CD4-positive, alpha-beta T cell treated with Interleukin-21 for 1 hour (primary cell): ENCODE measurements at regions not wholly inside any gene's neighbourhood (a gene's known extent, or its start where the extent isn't known, plus 50 kb on each side); places are given as distances from the start of the nearest gene placed in this dataset.
"Not testable (repeated sequence)": the region's sequence is repeated elsewhere in the genome, so short reads cannot be mapped to it uniquely, and the experiment has no call there.

Source experiments
- DNase-seq: peaks from one replicate; pipeline ENCODE4 v3.0.0-alpha.2; 2020

- DNase-seq: no peak
Observed at GRCh38 chr3:88703501-88704059, 403.8 kb upstream of the EPHA3 start.

DNA sequence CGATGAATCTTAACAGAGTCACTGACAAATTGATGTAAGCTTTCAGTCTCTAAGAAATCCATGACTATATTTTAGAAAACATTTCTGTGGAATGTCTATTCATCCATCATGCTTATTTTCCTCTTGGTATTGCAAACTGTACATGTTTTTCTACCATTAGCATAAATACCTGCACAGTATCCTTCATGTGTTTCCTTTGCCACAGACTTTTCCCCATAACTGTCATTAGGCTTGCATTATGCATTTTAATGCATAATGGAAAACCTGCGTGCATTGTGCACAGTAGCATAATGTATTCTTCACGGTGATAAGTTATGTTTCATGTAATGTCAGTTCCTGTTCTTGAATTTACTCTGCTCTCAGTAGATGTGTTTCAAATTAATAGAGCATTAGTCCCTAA lies 403.1 kb upstream of the EPHA3 start:
- no peak for DNase-seq

- DNase-seq: no peak
Observed at GRCh38 chr3:88707837-88708236, 399.6 kb upstream of the EPHA3 start.

GRCh38 chr3:88712552-88712951 lies 394.9 kb upstream of the EPHA3 start:
- DNase-seq: no peak

DNA sequence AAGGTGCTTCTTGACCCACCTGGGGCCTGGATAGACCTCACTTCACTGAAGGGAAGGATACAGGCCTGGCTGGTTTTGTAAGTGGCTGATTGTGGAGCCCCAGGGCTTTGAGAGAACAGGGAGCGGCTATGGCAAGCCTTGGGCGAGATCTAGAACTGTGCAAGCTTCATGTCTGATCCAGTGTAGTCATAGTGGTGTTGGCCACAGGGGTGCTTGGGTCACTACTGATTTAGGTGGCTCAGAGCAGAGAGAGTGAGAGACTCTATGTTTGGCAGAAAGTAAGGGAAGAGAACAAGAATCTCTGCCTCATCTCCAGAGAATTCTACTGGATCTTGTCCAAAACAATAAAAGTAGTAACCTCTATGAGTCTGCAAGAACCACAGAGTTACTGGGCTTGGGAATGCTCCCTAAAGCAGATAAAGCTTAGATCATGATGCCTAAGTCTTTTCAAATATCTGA lies 394.2 kb upstream of the EPHA3 start:
- DNase-seq: no peak

DNA sequence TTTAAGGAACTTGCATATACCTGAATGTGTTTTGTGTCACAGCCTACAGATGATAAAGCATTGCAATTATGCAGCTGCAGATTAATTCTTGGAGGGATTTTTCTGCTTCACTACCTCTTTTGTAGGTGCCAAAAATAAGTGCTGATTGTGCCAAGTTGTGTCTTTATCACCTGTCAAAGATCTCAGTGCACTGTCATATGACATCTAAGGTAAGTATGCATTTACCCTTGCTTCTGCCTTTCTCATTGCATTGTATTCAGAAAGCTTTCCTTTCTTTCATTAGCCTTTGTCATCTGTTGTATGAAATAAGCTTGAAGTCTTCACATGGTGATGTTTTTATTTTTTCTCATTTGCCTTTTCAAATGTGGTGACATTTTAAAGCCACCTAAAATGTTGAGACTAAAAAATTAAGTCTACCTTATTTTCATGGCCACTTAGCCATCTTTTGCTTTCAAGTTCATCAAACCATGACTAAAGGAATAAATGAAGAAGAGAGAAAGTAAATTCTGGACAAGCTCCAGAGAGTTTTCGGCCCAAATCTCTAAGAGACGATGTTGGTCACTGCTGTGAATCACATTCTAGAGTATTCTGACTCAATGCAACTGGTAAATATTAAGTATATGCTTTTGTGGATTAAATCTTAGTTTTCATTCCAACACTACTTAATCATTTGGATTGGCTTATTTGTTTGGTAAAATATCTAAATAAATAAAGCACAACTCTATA lies 381.8 kb upstream of the EPHA3 start:
- no peak for DNase-seq

GRCh38 chr3:88732186-88732585 lies 375.2 kb upstream of the EPHA3 start:
- no peak for DNase-seq

GRCh38 chr3:88742106-88742505 lies 365.3 kb upstream of the EPHA3 start:
- DNase-seq: no peak

DNA sequence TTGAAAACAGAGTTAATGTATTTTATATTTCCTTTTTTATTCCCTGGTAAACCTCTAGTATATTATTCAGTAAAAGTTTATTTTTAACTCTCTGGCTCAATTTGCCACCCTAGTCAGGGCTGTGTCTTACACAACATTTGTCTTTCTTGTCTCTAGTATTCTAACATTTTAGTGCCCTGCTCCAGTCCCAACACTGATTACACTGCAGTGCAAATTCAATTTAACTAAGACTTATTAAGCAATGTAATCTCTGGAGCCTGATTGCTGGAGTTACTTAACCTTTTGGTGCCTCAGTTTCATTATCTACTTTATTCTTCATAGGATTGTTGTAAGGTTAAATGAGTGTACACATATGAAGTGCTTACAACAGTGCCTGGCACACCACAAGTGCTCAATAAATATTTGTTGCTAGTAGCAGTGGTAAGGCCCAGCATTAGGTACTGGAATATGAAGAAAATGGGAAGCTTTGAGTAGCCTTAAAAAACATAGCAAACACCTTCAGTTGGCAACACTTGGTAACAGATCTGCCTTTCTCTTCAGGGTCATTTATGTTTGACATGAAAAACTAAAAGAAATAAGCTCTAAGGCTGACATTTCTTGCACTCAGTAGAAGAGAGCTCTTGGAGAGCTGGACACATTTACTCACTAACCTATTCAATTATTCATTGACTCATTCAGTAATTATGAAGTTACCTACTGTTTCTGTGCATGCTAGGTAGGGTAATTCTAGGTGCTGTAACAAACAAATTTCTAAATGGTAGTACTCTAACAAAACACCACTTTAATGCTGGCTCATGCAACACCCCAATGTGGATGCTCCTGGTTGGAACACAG lies 364.5 kb upstream of the EPHA3 start:
- DNase-seq: no peak

DNA sequence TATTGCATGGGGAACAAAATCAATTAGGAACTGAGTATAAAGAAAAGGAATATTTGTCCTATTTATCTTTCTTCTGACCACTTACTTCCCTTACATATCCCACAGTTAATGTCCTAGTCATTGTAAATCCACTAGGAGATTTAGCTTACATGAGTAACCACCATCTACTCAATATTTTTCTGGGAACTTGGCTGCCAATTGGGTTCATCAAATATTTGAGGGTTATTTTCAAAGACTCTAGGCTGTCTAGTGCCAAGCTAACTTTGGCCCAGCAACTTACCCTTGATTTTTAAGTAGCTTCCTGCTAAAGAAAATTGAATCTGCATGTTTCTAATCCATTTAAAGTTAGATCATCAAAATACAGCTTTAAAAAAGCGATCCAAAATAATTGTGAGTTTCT lies 362.5 kb upstream of the EPHA3 start:
- DNase-seq: no peak

DNA sequence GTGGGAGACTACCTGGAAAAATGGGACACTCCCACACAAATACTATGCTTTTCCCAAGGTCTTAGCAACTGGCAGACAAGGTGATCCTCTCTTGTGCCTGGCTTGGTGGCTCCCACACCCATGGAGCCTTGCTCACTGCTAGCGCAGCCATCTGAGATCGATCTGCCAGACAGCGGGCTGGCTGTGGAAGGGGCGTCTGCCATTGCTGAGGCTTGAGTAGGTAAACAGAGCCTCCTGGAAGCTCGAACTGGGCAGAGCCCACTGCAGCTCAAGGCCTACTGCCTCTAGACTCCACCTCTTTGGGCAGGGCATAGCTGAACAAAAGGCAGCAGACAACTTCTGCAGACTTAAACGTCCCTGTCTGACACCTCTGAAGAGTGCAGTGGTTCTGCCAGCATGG lies 360.3 kb upstream of the EPHA3 start:
- DNase-seq: not testable (repeated sequence)

- DNase-seq: no peak
Observed at GRCh38 chr3:88758676-88759075, 348.7 kb upstream of the EPHA3 start.

GRCh38 chr3:88767746-88768145 lies 339.7 kb upstream of the EPHA3 start:
- no peak for DNase-seq

DNA sequence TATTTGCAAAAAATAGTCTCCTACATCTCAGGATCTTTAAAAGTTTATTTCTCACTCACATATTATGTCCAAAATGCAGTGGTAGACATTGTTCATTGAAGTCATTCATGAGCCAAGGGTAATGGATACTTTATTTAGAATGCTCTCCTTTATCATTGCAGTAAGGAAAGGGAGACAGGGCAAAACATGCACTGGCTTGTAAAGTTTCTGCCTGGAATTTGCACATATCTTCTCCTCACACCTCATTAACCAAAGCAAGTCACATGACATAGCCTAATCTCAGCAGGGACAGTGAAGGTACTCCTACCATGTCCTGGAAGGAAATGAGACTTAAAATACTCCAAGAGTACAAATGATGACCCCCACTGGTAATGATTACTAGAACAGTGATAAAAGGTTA lies 333.7 kb upstream of the EPHA3 start:
- no peak for DNase-seq

GRCh38 chr3:88775026-88775690 lies 332.3 kb upstream of the EPHA3 start:
- DNase-seq: no peak

GRCh38 chr3:88779482-88779881 lies 327.9 kb upstream of the EPHA3 start:
- DNase-seq: no peak

- no peak for DNase-seq
Observed at GRCh38 chr3:88784925-88785324, 322.5 kb upstream of the EPHA3 start.

- DNase-seq: no peak
Observed at GRCh38 chr3:88785841-88786240, 321.6 kb upstream of the EPHA3 start.

GRCh38 chr3:88795503-88795902 lies 311.9 kb upstream of the EPHA3 start:
- DNase-seq: no peak

DNA sequence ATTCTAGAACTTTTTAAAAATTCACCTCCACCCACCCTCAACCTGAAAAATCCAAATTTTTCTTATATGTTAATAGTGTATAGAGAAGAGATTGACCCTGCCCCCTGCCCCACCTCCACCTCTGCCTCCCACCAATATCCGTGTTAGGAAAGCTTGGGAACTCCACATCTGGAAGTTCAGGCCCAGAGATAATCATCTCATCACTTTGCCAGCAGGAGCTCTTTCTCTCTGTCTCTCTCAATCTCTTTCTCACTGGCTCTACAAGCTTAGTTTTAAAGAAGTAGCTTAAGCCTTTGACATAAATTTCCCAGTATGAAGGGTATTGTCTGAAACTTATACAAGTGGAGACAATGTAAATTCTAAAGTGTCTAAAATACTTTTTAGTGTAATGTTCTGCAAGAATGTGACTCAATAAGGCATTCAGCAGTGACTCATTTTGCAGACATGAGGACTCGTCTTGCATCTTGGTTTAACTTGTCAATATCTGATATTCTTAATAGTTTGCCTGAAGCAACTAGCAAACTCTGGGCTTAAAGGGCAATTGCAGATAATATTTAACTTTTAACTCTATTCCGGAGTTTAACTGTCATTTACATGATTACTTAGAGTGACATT lies 299.8 kb upstream of the EPHA3 start:
- DNase-seq: no peak

- no peak for DNase-seq
Observed at GRCh38 chr3:88809993-88810392, 297.4 kb upstream of the EPHA3 start.

- no peak for DNase-seq
Observed at GRCh38 chr3:88810455-88810854, 297.0 kb upstream of the EPHA3 start.

DNA sequence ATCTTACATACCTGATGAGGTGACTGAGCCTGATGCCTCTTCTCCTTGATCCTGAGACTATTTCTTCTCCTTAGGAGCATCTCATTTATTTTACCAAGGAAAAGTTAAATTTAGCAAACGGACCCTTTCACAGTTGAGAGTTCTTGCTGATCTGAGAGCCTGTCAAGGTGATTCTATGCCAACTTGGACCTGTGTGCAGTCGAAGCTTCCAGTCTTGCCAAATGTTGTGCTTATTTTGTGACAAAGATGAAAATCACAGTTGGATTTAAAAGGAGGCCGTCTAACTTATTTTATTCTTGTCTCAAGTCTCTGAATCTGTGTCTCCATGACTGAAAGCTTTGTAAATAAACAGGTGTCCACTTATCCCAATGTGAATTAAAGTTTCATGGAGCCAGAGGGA lies 296.3 kb upstream of the EPHA3 start:
- DNase-seq: no peak
